GM21381 (cell line): ENCODE measurements at regions not wholly inside any gene's neighbourhood (a gene's known extent, or its start where the extent isn't known, plus 50 kb on each side); places are given as distances from the start of the nearest gene placed in this dataset.

Experiments used
- ATAC-seq: cut with Tn5 transposase; IDR thresholded peaks from one replicate; pipeline ENCODE4 v1.9.1; 2021; ENCODE audit warnings: mild to moderate bottlenecking, moderate library complexity; ENCODE audit not compliant: unreplicated experiment

DNA sequence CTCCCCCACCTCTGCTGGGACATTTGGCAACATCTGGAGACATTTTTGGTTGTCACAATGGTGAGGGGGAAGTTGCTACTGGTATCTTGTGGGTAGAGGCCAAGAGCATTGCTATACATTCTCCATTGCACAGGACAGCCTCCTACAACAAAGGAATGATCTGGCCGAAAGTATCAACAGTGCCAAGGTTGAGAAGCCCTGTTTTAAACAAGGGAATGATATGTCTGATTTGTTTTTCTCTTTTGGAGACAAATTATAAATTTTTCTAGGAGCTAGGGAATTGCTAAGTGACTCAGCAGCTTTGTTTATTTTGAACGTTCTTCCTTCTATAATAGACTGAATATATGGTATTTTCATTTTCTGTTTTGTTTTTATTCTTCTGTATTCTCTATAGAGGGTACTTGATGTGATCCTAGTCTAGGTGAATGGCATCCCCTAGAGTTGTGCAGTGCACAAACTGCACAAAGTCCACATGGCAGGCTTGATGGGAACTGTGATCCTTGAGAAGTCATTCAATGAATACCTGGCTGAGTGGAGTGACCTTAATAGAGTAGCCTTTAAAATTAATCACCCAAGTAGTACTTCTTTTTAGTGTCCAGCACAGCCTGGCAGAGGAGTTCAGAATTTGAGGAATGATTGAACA is 288.6 kb upstream of the USP24 start:
- no peak for ATAC-seq

DNA sequence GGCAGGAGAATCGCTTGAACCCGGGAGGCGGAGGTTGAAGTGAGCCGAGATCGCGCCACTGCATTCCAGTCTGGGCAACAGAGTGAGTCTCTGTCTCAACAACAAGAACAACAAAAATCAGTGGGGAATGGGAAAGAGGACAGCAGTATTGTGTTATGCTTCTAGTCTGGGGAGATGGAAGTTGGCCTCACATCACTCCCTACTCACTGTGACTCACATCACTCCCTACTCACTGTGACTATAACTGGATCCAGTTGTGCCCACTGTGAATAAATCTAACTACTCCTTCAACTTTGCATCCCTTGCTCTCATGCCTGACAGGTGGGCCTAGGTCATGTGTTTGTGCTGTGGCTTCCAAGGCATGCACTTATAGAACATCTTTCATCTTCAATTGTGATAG is 285.4 kb upstream of the USP24 start:
- ATAC-seq: no peak

DNA sequence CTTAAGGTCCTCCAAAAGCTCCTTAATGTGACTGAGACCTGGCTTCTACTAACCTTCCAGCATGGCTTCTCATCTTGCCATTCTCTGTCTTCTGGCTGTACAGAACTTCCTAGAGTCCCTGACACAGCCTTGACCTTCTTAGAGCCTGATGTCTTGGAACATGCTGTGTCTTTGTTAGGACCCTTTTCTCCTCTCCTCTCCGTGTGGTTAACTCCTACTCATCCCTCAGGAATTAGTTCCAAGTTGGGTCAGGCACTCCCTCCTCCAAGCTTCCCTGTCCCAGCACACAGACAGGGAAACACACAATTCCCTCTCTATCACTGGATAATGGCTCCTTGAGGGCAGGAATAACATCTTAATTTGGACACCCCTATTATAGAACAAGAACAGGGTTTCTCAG is 275.4 kb upstream of the USP24 start:
- ATAC-seq: no peak

DNA sequence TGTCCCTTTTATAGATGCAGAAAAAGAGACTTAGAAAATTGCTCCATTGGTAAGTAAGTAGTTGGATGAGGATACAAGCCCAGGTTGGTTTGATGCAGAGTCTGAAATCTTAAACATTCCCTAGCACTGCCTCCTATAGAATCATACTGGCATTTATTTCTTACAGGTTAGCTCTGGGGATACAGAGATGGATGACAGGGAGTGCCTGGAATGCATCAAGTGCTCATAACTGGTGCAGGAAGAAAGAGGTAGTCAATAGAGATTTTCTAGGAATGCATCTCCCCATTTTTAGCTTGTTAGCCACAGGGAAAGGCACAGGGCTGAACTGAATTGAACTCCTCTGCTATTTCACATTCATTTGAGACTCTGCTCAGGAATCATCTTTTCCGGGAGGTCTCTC is 269.0 kb upstream of the USP24 start:
- ATAC-seq: no peak

DNA sequence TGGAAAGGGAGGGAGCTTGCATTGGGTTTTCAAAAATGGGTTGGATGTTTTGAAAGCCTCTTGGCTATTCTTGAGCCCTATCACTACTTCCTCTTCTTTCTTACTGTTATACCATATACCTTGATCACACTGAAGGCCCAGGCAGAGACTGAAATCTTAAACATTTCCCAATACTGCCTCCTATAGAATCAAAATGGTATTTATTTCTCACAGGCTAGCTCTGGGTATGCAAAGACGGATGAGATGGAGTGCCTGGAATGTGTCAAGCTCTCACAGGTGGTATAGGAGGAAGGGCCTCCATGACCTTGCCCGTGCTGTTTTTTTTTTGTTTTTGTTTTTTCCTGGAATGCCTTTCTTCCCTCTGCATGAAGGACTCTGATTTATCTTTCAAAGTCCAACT is 268.4 kb upstream of the USP24 start:
- ATAC-seq: no peak

DNA sequence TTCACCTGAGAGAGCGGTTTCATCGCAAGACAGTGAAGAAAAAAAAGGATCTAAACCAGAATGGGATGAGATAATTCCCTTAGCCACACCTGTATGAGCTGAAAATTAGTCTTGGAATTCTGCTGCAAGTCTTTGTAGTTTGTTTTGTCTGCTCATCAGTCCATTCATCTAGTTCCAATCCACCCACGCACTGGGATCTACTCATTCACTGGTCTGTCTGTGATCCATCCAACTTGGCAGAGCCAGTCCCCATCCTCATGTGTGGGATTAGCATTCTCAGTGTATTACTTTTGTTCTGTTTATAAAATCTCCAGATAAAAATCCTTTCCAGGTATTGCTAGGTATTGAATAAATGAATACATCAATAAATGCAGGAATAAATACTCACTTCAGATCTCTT is 266.5 kb upstream of the USP24 start:
- ATAC-seq: no peak

DNA sequence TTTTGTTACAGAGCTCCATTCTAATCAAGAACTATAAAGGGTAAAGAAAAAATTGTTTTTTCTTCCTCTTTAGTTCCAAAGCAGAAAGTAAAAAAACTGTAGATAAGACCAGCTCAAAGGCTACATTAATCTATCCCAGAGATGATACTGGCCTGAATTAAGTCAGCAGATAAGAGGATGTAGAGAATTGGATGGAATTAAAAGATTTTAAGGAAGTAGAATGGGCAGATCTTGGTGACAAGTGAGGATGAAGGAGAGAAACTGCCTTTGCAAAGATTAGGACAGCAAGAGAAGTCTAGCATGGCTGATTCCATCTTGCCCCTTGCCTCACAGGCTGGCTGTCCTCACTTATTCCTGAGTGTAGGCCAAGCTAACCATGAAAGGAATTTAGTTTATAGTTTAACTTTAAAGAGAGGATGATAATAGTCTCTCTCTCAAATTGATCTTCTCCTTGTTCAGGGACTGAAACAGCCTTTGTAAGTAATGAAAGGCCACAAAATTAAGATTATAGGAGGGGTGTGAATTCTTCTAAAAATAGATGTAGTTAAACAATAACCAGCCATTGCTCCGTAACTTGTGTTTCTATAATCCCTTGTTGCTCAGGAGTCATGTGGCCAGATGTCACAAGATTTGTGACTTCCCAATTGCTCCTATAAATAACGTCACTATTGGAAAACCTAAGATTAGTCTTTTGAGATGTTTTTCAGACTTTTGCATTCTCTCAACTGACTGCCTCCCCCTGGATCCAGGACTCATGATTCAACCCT is 265.0 kb upstream of the USP24 start:
- ATAC-seq: no peak

DNA sequence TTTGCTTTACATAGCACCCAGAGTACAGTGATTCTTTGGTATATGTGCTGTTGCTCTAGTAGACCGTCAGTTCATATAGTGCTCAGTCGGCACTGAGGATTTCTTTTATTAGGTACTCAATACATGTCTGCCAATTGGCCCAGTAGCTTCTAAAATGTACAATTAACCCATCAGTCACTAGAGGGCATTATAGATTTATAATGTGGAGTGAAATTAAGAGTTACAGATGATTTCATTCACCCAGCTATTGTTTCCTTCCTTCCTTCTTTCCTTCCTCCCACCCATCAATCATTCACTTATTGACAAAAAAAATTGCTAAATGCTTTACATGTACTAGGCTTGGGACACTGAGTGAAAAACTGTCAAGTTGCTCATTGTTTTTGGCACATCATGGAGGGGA is 263.6 kb upstream of the USP24 start:
- ATAC-seq: no peak

DNA sequence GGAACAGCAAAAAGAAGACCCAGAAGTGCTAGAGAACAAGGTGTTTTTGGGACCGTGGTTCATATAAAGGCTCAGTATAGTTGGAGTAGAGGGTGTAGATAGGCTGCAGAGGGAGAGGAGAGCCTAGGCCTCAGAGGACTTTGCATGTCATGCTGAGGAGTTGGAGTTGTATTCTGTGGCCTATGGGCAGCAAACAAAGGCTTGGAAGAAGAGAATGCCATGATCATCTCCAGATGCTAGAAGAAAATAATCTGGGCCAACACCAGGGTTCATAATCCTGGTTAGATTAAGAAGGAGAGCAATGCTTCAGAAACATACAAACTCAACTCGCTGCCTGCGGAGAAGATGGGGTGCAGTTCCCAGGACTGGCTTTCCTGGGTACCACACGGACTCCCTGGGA is 262.8 kb upstream of the USP24 start:
- ATAC-seq: no peak

DNA sequence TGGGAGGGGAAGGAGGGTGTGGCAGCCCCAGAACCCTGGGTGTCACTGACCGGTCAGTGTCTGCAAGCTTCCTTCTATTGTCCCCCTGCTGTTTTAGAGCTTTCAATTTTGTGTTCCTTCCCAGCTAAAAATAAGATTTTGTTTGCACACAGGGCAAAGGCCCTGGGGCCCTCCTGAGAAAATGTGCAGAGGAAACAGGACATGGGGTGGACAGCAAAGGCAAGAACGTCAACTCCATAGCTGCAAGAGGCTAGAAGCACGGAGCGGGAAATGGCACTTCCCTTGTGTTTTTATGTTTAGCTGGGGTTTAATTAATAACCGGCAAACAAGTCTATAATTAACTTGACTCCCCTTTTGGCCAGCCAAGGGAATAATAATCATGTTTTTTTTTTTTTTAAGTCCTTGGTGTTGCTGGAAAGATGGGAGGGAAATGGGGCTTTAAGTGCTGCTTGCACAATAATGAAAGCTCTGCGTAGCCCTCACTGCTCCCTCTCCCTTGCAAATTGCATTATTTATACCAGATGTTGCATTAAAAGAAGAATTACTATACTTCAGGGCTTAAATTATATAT is 261.4 kb upstream of the USP24 start:
- no peak for ATAC-seq

DNA sequence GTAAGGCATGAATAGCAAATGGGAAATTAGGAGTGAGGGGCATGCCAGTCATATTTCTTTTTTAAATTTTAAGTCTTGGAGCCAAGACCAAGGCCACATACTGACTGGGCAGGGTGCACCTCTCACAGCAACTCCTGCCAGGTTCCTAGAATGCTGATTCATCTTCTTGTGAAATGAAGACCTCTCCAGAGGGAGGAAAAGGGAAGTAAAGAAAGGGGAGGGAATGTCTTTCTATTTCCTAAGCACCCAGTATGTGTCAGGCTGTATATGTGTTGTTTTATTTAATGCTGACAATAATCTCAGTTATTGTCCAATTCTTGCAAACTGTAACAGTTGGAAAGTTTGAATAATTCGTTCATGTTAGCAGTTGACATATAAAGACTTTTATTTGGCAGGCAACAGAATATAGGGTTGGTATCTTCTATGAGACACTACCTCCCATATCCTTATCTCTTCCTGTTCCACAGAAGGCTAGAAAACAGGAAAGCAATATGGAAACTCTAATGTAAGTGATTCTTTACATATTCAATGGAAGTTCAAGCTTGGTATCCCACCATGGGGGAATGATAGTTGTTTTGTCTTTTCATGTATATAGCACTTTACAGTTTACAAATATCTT is 259.1 kb upstream of the USP24 start:
- ATAC-seq: no peak

DNA sequence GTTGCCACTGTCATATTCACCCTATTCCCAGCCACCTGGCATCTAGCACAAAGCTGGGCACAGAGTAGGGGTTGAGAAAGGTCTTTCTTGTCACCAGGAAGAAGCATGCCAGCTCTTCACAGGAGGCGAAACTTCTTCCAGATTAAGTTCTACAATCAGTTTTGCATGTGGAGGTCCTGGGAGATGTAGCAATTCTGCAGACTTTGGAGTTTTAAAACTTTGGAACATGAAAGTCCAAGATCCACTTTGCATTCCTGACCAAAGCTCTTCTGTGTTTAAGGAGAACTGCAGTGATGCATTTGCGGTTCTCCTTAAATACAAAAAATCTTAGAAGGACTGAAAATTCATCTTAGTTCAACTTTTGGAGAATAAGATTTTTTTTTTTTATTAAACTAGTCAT is 258.5 kb upstream of the USP24 start:
- no peak for ATAC-seq

DNA sequence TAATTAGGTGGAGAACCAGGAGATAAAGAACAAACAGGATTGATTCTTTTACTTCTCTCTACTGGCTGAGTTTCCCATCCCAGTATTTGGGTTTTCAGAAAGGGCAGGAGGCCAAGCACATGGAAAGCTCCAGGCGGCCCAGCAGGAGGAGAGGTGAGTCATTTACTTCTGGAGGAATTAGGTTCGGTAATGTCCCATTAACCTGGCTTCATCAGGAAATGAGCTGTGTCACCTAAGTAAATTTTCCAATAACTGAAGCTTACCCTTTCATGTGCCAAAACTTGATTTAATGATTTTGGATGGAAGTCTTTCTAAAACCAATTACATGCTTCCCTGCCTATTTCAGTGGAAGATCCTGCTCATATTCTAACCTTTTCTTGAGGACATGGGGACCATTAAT is 257.6 kb upstream of the USP24 start:
- no peak for ATAC-seq

DNA sequence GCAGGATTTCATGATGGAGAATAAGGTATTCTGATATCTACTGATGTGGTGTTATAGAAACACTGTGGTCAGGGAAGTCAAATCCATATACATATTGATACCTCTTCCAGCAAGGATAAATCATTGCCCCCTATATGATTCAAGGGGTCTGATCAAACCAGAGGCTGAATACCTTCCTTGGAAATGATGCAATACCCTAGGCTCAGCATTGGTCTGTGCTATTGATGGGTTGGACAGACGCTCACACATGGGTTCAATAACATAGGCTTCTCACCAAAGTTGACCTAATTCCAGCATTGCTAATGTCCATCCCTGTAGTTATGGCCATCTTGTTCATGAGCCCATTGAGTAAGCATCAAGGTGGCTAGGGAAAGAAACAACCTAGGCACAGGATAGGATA is 257.0 kb upstream of the USP24 start:
- no peak for ATAC-seq

DNA sequence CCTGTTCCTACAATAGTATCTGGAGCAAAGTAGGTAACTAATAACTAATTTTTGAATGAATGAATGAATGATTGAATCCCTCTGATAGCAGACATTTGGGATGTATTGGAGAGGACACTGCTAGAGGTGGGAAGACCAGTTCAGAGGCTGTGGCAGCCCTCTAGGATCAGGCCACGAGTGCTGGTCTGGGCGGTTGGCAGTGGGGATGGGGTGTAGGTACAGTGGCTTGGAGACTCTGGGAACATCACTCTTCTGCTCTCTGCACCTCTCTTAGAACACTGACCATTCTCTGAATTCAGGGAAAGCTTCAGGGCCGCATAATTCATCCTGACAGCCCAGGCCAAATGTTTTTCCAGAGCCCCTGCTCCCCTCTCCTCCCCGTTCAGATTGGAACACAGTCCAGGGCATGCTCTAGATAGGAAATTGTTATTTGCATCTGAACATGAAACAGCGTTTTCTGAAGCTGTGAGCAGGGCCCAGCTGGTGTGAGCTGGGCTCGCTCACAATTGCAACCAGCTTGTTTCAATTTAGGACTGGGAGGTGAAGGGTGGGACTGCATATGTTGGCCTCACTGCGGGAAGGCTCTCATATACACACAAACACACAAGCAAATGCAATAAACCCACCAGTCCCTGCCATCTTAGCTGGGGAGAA is 253.1 kb upstream of the USP24 start:
- ATAC-seq: no peak

DNA sequence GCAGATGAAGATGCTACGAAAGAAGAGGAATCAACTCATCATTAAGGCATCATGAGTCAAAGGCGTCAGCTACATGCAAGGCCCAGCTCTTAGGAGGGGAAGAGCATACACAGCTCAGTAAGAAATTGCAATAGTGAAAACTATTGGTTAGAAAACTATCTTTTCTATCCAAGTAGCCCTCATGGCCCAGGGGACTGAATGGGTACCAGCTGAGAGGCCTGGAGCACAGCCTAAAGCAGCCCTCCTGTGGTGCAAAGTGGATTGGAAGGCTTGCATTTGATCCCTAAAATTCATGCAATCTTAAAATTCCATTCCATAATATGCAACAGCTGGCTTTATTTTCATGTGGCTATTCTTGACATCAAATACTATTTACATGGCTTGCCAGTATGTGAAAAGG is 251.8 kb upstream of the USP24 start:
- no peak for ATAC-seq

DNA sequence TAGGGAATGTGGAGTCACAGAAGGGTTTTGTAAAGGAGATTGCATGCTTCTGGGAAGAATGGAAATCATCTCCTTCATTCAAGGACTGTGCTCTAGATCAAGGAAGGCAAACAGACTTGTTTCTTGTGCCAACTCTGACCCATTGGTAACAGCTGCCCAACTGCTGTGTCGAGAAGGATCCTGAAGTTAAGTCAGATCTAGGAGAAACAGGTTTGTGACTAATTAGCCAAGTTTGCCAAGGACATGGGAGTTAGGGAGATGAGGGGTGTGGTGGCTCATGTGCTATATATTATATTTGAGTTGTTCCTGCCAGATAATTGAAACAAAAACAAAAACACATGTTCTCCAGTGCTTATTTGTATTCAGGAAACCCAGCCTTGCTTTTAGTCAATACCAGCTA is 251.2 kb upstream of the USP24 start:
- no peak for ATAC-seq

DNA sequence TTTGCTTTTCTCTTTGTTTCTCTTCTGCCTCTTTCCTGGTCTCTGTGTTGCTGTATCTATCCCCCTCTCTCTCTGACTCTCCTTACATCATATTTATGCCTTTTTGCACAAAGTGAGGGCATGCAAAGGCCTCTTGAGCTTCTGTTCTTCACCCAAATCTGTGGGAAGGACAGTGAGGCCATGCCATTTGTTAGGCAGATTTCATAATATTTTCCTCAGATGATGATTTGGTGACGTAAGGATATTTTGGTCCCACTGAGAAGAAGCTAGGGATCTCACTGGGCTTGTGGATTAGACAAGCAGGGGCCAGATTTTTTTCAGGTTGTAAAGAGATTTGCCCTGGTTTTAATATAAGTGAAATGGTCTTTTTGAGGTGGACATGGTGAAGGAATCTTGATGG is 249.4 kb upstream of the USP24 start:
- no peak for ATAC-seq

DNA sequence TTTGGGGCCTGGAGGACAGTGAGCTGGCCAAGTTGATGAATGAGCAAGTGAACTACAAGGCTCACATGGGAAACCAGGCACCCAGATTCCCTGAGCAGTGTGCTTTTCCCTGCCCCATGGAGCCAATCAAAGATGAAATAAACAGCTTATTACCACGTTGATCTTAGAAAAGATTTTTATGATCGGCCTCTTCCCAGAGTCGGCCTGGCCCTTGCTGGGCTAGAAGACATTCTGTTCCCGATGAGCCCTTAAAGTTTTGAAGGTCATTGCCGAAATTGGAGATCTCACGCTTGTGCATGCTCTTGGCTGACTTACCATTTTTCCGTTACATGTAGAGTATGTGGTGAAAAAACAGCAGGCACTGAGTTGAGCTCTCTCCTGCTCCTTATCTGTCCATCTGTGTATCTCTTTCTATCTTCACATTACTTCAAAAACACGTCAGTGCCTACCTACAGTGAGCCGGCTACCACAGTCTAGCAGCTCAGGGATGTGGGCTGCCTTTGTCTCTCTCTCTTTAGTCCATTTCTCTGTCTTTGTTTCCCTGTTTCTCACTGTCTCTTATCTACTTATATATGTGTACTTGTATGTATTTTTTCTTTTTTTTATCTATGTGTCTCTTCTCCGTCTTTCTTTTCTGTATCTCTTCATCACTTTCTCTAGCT is 248.8 kb upstream of the USP24 start:
- no peak for ATAC-seq

DNA sequence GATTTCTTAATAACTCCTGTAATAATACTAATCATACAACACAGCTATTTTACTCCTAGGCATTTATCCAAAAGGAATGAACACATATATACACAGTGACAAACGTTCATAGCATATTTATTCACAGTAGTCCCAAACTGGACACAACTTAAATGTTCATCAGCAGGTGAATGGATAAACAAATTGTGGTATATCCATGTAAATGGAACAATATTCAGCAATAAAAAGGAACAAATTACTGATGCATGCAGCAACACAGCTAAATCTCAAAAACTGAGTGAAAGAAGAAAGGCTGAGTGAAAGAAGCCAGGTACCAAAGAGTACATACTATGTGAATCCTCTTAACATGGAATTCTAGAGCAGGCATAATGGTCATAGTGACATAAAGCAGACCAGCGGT is 242.7 kb upstream of the USP24 start:
- no peak for ATAC-seq

DNA sequence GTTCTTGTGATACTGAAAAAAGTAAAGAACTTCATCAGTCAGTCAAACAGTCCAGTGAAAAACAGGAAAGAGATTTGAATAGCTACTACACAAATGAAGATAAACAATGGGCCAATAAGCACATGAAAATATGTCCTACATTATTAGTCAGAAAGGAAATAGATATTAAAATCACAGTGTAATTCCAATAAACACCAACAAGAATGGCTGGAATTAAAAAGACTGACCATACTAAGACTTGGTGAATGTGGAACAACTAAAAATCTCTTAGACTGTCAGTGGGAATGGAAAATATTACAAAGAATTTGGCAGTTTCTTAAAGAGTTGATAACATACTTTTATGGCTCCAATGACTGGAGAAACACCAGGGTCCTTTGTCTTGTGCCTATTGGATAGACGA is 241.8 kb upstream of the USP24 start:
- no peak for ATAC-seq
